ENCODE measurements at regions not wholly inside any gene's neighbourhood (a gene's known extent, or its start where the extent isn't known, plus 50 kb on each side); places are given as distances from the start of the nearest gene placed in this dataset.

DNA sequence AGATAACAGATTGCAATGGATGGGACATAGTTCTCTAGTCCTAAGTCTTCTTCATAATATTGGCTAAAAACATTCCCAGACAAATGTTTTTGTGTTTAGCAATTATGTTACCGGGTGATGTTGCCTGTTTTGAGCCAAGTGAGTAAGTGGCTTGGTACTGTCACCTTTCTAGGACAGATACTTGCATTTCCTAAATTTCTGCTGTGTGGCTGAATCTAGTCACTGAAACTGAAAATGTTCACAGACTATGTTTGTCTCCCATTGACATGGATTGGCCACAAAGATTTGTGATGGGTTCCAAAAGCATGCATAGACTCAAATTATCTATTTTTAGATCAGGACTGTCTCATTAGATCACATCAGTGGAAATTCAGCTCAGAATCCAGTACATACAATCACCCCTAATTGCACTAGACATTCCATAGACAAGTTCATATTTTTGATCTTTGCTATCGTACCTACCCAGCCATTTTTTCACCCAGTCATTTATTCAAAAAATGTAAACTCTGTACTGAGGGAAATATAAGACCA is 1222.1 kb upstream of the AUTS2 start:
- H3K9ac ChIP-seq (ENCODE audit: low read depth, low read length, poor library complexity, severe bottlenecking) = no peak overlapping the region
- no peak overlapping the region for H3K4me3 ChIP-seq (ENCODE audit: low read length, poor library complexity, severe bottlenecking)
- no peak for TF ChIP-seq EZH2phosphoT487 (IDR thresholded peaks at IDR 0.05; ENCODE audit: borderline replicate concordance)
- TF ChIP-seq, protein P1, sequence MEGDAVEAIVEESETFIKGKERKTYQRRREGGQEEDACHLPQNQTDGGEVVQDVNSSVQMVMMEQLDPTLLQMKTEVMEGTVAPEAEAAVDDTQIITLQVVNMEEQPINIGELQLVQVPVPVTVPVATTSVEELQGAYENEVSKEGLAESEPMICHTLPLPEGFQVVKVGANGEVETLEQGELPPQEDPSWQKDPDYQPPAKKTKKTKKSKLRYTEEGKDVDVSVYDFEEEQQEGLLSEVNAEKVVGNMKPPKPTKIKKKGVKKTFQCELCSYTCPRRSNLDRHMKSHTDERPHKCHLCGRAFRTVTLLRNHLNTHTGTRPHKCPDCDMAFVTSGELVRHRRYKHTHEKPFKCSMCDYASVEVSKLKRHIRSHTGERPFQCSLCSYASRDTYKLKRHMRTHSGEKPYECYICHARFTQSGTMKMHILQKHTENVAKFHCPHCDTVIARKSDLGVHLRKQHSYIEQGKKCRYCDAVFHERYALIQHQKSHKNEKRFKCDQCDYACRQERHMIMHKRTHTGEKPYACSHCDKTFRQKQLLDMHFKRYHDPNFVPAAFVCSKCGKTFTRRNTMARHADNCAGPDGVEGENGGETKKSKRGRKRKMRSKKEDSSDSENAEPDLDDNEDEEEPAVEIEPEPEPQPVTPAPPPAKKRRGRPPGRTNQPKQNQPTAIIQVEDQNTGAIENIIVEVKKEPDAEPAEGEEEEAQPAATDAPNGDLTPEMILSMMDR (conservative IDR thresholded peaks at IDR 0.05; ENCODE audit: low read length) = no peak
- H3K9me3 ChIP-seq (ENCODE audit: insufficient read depth, low read depth, low read length) = peaks cover 6% of the 10 kb centered on the region; the same call in 1 of the 2 replicates
- H3F3A ChIP-seq (ENCODE audit: low read depth) = no peaks in the 10 kb centered on the region
- H3K79me2 ChIP-seq (ENCODE audit: insufficient read depth, low read length) = no peaks in the 10 kb centered on the region
- no peaks in the 10 kb centered on the region for H3K9me2 ChIP-seq (replicated peaks; ENCODE audit: low read depth, low read length)
- H2AFZ ChIP-seq (ENCODE audit: low read length) = no peak overlapping the region
- no peaks in the 10 kb centered on the region for H3K36me3 ChIP-seq (ENCODE audit: insufficient read depth, low read length)
- H3K4me1 ChIP-seq (ENCODE audit: insufficient read depth, low read length, poor library complexity, severe bottlenecking) = no peaks in the 10 kb centered on the region
- H4K20me1 ChIP-seq (ENCODE audit: insufficient read depth, low read length, poor library complexity, severe bottlenecking) = no peaks in the 10 kb centered on the region
- H3K4me2 ChIP-seq (ENCODE audit: low read depth, low read length, poor library complexity, severe bottlenecking) = no peak overlapping the region
- no peaks in the 10 kb centered on the region for H3K27me3 ChIP-seq (ENCODE audit: insufficient read depth, low read length, poor library complexity, severe bottlenecking)

DNA sequence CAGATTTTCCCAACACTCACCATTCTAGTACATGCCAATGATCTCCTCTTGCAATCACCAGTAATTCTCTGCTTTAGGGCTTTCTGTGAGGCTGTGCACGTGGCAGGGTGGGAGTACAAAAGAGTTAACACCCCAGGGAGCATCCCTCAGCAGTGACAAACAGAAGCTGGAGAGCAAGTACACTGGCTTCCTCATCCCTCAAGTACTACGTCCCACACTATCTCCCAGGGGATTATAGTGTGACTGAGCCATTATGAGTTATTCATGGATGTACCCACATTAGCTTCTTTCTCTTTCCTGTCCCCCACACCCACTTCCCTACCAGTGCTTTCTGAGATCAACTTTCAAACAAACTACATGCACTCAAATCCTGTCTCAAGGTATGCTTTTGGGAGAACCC is 1216.5 kb upstream of the AUTS2 start:
- Histone ChIP-seq H3K4me1 (ENCODE audit: insufficient read depth, low read length, poor library complexity, severe bottlenecking) (no peaks in the 10 kb centered on the region), H3K79me2 (ENCODE audit: insufficient read depth, low read length) (no peaks in the 10 kb centered on the region), H3K27me3 (ENCODE audit: insufficient read depth, low read length, poor library complexity, severe bottlenecking) (no peaks in the 10 kb centered on the region), H3K36me3 (ENCODE audit: insufficient read depth, low read length) (no peaks in the 10 kb centered on the region), H3K9ac (ENCODE audit: low read depth, low read length, poor library complexity, severe bottlenecking) (no peak overlapping the region), H3K4me3 (ENCODE audit: low read length, poor library complexity, severe bottlenecking) (no peak overlapping the region), H3F3A (ENCODE audit: low read depth) (no peaks in the 10 kb centered on the region), H3K4me2 (ENCODE audit: low read depth, low read length, poor library complexity, severe bottlenecking) (no peak overlapping the region), H4K20me1 (ENCODE audit: insufficient read depth, low read length, poor library complexity, severe bottlenecking) (no peaks in the 10 kb centered on the region), H3K9me2 (replicated peaks; ENCODE audit: low read depth, low read length) (no peaks in the 10 kb centered on the region), H2AFZ (ENCODE audit: low read length) (no peak overlapping the region), H3K9me3 (ENCODE audit: insufficient read depth, low read depth, low read length) (peaks cover 13% of the 10 kb centered on the region; the same call in 1 of the 2 replicates)
- TF ChIP-seq, protein P1 (conservative IDR thresholded peaks at IDR 0.05; ENCODE audit: low read length) = no peak
- TF ChIP-seq EZH2phosphoT487 (IDR thresholded peaks at IDR 0.05; ENCODE audit: borderline replicate concordance) = no peak

DNA sequence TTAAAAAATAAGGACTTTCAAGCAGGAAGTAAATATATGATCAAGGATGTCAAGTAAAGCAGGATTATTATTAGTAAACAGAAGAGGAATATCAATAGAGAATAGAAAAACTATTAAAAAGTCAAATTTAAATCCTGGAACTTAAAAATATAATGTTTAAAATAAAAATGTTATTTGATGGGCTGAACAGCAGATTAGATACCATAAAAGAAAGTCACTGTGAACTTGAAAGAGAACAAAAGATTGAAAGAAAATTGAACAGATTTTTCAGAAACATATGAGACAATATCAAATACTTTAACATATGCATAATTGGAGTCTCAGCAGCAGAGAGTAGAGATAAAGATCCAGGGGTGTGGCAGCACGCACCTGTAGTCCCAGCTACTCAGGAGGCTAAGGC is 1213.7 kb upstream of the AUTS2 start:
- Histone ChIP-seq H3K36me3 (ENCODE audit: insufficient read depth, low read length) (no peaks in the 10 kb centered on the region), H3K79me2 (ENCODE audit: insufficient read depth, low read length) (no peaks in the 10 kb centered on the region), H3K4me3 (ENCODE audit: low read length, poor library complexity, severe bottlenecking) (no peak overlapping the region), H3K27me3 (ENCODE audit: insufficient read depth, low read length, poor library complexity, severe bottlenecking) (no peaks in the 10 kb centered on the region), H3K9ac (ENCODE audit: low read depth, low read length, poor library complexity, severe bottlenecking) (no peak overlapping the region), H3K4me2 (ENCODE audit: low read depth, low read length, poor library complexity, severe bottlenecking) (no peak overlapping the region), H4K20me1 (ENCODE audit: insufficient read depth, low read length, poor library complexity, severe bottlenecking) (no peaks in the 10 kb centered on the region), H3F3A (ENCODE audit: low read depth) (no peaks in the 10 kb centered on the region), H3K9me3 (ENCODE audit: insufficient read depth, low read depth, low read length) (peaks cover 9% of the 10 kb centered on the region; the same call in 1 of the 2 replicates), H2AFZ (ENCODE audit: low read length) (no peak overlapping the region), H3K4me1 (ENCODE audit: insufficient read depth, low read length, poor library complexity, severe bottlenecking) (no peaks in the 10 kb centered on the region), H3K9me2 (replicated peaks; ENCODE audit: low read depth, low read length) (no peaks in the 10 kb centered on the region)
- TF ChIP-seq, protein P1 (conservative IDR thresholded peaks at IDR 0.05; ENCODE audit: low read length) = no peak
- TF ChIP-seq EZH2phosphoT487 (IDR thresholded peaks at IDR 0.05; ENCODE audit: borderline replicate concordance) = no peak
